ENCODE measurements at regions not wholly inside any gene's neighbourhood (a gene's known extent, or its start where the extent isn't known, plus 50 kb on each side); places are given as distances from the start of the nearest gene placed in this dataset.

DNA sequence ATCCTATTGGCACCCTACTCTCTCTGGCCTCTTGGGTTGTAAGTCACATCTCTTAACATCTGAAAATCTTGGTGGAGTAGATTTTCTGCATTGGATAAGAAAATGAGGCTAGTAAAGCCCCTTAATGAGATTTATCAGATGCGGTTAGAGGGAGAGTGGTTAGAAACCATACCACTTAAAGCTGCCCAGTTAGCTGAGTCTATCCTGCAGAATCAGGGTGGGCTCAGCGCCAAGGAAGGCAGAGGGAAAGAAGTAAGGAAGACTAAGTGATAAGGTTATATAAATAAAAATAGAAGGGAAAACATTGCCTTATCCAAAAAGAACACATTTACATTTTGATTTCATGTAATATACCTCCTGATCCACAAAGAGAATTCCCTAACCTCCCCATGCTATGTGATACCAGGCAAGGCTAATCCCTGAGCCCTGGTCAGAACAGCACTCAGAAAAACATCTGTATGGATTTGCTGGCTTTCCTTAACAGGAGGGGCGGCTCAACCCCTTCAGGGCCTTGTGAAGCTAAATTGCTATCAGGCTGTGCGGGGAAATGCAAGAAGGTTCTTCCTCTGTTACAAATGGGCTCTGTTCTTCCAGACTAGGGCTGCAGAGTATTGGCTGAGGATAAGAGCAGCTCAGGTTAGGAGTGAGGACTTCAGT is 101.7 kb downstream of the SNX19 start:
- no peak for DNase-seq

DNA sequence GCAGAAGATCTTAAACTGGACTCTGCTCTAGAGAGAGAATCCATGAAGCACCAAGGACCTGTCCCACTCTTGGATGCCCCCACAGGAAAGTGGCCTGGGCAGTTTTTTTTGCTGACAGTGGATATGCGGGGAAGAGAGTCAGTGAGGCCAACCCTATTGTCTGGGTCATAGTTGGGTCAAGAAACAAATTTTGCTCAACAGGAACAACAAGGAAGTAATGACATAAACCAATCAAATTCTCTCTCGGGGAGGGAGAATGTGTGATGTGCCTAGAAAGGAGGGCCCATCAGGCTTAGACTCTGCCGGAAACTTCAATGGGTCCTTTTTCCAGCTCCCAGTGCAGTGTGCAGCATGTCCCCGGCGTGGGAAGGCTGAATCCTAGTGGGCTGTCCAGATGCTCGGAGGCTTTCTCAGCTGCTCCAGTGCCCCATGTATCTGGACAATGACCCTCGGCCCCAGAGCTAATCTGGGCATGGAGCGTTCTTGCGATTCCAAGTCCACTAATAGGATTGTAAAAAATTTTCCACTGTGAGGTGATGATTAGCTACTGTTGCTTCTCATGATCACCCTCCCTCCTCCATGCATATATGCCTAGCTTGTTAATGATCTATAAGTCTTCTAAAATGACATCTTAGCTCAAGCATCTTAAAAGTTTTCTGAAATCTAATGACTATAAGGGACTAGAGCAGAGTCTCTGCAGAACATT is 101.0 kb downstream of the SNX19 start:
- DNase-seq, result no peak

DNA sequence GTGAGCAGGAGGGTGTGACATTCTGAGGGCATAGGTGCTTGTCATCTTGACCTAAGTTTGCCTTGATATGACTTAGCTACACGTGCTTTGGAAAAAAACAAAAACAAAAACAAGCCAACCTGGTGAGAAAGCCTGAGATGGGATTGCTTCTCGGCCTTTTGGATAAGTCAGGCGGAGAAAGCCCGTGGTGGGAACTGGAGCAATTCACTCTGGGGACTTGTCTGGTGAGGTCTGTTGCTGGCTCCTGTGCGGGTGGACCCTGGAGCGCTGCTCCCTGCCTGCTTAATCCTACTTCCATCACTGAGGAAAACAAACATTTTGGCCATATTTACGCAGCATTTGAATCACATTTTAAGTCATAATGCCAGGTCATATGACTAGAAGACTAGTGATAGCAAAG is 100.3 kb downstream of the SNX19 start:
- DNase-seq, result no peak

DNA sequence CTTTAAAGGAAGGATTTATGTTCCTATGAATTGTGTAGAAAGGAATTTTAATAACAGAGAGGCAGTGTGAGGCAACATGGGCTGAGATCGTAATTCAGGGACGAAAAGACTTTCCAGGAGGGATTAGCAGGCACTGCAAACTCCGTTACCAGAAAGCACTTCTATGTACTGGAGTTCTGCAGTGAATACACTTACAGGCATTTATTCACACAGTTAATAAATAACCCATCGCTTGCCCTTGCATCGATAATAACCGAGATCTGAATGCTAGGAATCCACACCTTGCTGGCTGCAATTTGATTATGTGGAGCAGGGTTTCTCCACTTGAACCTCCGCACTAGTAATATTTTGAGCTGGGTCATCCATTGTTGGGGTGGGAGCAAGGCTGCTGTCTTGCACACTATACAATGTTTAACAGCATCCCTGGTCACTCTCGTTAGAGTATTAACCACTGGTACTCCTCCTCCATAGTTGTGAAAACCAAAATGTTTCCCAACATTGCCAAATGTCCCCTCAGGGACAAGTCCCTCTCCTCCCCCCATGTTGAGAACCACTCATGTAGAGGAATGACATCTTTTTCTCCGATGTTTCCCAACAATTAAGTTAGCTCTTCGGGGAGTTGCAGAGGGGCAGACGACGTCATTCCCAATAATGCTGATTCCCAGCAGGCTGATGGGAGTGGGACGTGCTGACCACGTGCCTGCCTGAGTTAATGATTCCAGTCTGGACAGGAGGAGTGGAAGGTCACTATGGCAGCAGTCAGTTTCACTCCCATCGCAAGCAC is 99.5 kb downstream of the SNX19 start:
- DNase-seq, result no peak

GRCh38 chr11:130817330-130817944 is 98.8 kb downstream of the SNX19 start:
- no peak for DNase-seq

- DNase-seq, result no peak
Measured at GRCh38 chr11:130819625-130820024, 96.7 kb downstream of the SNX19 start.
